Gastrocnemius medialis (tissue), 4 donors: ENCODE measurements at regions not wholly inside any gene's neighbourhood (a gene's known extent, or its start where the extent isn't known, plus 50 kb on each side); places are given as distances from the start of the nearest gene placed in this dataset.

Experiments
- ATAC-seq, 2 donors: fragments of 150-250 bp; one replicate each; pipeline ENCODE4 v1.9.1; 2016
- DNase-seq, 2 donors: peaks; one replicate each; pipeline ENCODE4 v3.0.0-alpha.2; 2019
- H3K27ac ChIP-seq, 4 donors: fragments of 200-600 bp; sonication (generic); 1 replicate in 1 of 4; 2 replicates in 3 of 4; pipeline ENCODE4 v1.5.1; 2016 to 2018; ENCODE audit warnings: mild to moderate bottlenecking in 2 of 4, moderate library complexity in 1 of 4
- H3K27me3 ChIP-seq, 3 donors: fragments of 200-600 bp; sonication (generic) in 2 of 3; 1 replicate in 1 of 3; 2 replicates in 2 of 3; pipeline versions ENCODE4 v1.5.1 to v1.6.0; 2016 to 2019; ENCODE audit warnings: mild to moderate bottlenecking in 1 of 3, moderate library complexity in 1 of 3
- H3K36me3 ChIP-seq, 2 donors: fragments of 200-600 bp; sonication (generic) in 1 of 2; one replicate each; pipeline ENCODE4 v1.5.1; 2017 to 2018
- H3K4me1 ChIP-seq, 2 donors: fragments of 200-600 bp; sonication (generic) in 1 of 2; one replicate each; pipeline ENCODE4 v1.5.1; 2016 to 2017; ENCODE audit warnings: mild to moderate bottlenecking in 2 of 2
- H3K4me3 ChIP-seq, 4 donors: fragments of 200-600 bp; sonication (generic) in 3 of 4; 1 replicate in 1 of 4; 2 replicates in 3 of 4; pipeline ENCODE4 v1.5.1; 2016 to 2019; ENCODE audit warnings: mild to moderate bottlenecking in 2 of 4
- H3K9me3 ChIP-seq, 3 donors: fragments of 200-600 bp; sonication (generic) in 2 of 3; 1 replicate in 1 of 3; 2 replicates in 2 of 3; pipeline ENCODE4 v1.5.1; 2016 to 2019
- CTCF ChIP-seq, 5 experiments: fragments of 450-650 bp in 3 of 5; fragments of 200-600 bp in 2 of 5; sonication (generic) in 2 of 5; IDR thresholded peaks in 4 of 5; conservative IDR thresholded peaks in 1 of 5; 1 replicate in 4 of 5; 2 replicates in 1 of 5; pipeline ENCODE4 v1.5.1; 2016 to 2019; ENCODE audit warnings: antibody characterized with exemption in 5 of 5, mild to moderate bottlenecking in 3 of 5, moderate library complexity in 3 of 5
- POLR2A ChIP-seq, 2 donors: fragments of 450-650 bp; IDR thresholded peaks; one replicate each; pipeline ENCODE4 v1.6.1; 2017; ENCODE audit warnings: antibody characterized with exemption in 2 of 2, mild to moderate bottlenecking in 2 of 2, moderate library complexity in 2 of 2
- in situ Hi-C, 4 donors: fragments of 200-750 bp; cut with MboI; loops; one replicate each; pipeline versions ENCODE4 v1.15.0 to v1.8.0; 2017; ENCODE audit warnings: low sequenced_read_pairs in 4 of 4
- intact Hi-C: fragments of 100-400 bp; cut with DNase I; formaldehyde crosslinking; loops from one replicate; pipeline ENCODE4 v1.15.1; 2023; ENCODE audit warnings: low total_unique reads

- Histone ChIP-seq H3K27ac (no peak overlapping the region), H3K4me3 (no peak overlapping the region), H3K9me3 (no peaks in the 10 kb centered on the region), H3K36me3 (no peaks in the 10 kb centered on the region), H3K27me3 (no peaks in the 10 kb centered on the region), H3K4me1 (no peaks in the 10 kb centered on the region)
- intact Hi-C loops, result no loop called here
- TF ChIP-seq CTCF (IDR thresholded peaks at IDR 0.05 in 4 of 5, conservative IDR thresholded peaks at IDR 0.05 in 1 of 5) (no peak), POLR2A (IDR thresholded peaks at IDR 0.05) (no peak)
- DNase-seq, result no peak
- in situ Hi-C loops, result no loop called here
- no peak for ATAC-seq
Measured at GRCh38 chr1:218809625-218810024, 364.1 kb upstream of the LYPLAL1 start.

GRCh38 chr1:218810306-218810705 lies 363.4 kb upstream of the LYPLAL1 start:
- TF ChIP-seq CTCF (IDR thresholded peaks at IDR 0.05 in 4 of 5, conservative IDR thresholded peaks at IDR 0.05 in 1 of 5) (no peak), POLR2A (IDR thresholded peaks at IDR 0.05) (no peak)
- no peak for ATAC-seq
- Histone ChIP-seq H3K36me3 (no peaks in the 10 kb centered on the region), H3K27ac (peak overlapping the region in 1 of 4 donors; percentile 52), H3K9me3 (no peaks in the 10 kb centered on the region), H3K27me3 (no peaks in the 10 kb centered on the region), H3K4me1 (no peaks in the 10 kb centered on the region), H3K4me3 (no peak overlapping the region)
- intact Hi-C loops, result no loop called here
- in situ Hi-C loops, result no loop called here
- DNase-seq, result no peak

- DNase-seq (no peak), ATAC-seq (peak; percentile 41 to 45)
- Histone ChIP-seq H3K27ac (peak overlapping the region in 1 of 4 donors; percentile 52), H3K27me3 (no peaks in the 10 kb centered on the region), H3K36me3 (no peaks in the 10 kb centered on the region), H3K9me3 (no peaks in the 10 kb centered on the region), H3K4me3 (no peak overlapping the region), H3K4me1 (no peaks in the 10 kb centered on the region)
- intact Hi-C loops (no loop called here), in situ Hi-C loops (no loop called here)
- TF ChIP-seq POLR2A (IDR thresholded peaks at IDR 0.05), result no peak
- no peak for TF ChIP-seq CTCF (IDR thresholded peaks at IDR 0.05 in 4 of 5, conservative IDR thresholded peaks at IDR 0.05 in 1 of 5)
Measured at GRCh38 chr1:218811497-218811896, 362.2 kb upstream of the LYPLAL1 start.

- no peaks in the 10 kb centered on the region for H3K9me3 ChIP-seq
- TF ChIP-seq CTCF (IDR thresholded peaks at IDR 0.05 in 4 of 5, conservative IDR thresholded peaks at IDR 0.05 in 1 of 5) (no peak), POLR2A (IDR thresholded peaks at IDR 0.05) (no peak)
- H3K4me3 ChIP-seq, result no peak overlapping the region
- no peak overlapping the region for H3K27ac ChIP-seq
- H3K4me1 ChIP-seq, result no peaks in the 10 kb centered on the region
- intact Hi-C loops (no loop called here), in situ Hi-C loops (no loop called here)
- no peak for DNase-seq
- H3K36me3 ChIP-seq, result no peaks in the 10 kb centered on the region
- no peaks in the 10 kb centered on the region for H3K27me3 ChIP-seq
- no peak for ATAC-seq
Measured at GRCh38 chr1:218812360-218812759, 361.3 kb upstream of the LYPLAL1 start.

DNA sequence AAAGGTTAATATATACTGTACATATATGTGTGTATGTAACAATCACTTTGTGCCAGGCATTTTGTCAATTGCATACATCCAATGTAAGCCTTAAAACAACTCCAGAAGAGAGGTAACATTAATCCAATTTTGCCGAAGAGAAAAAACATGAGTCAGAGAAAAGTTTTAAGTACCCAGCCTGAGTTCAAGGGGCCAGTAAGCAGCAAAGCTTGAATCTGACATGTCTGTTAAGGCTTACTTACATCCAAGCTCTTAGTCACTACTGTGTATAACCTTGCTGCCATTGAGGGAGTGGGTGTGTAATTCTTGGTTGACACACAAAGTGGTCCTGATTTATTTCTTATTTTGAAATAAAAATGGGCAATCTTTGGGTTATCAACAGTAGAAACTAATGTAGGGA lies 360.4 kb upstream of the LYPLAL1 start:
- intact Hi-C loops, result no loop called here
- no peak overlapping the region for H3K27ac ChIP-seq
- no peak overlapping the region for H3K4me3 ChIP-seq
- H3K27me3 ChIP-seq, result no peaks in the 10 kb centered on the region
- no peaks in the 10 kb centered on the region for H3K4me1 ChIP-seq
- no peaks in the 10 kb centered on the region for H3K36me3 ChIP-seq
- H3K9me3 ChIP-seq, result no peaks in the 10 kb centered on the region
- ATAC-seq (no peak), DNase-seq (no peak)
- TF ChIP-seq POLR2A (IDR thresholded peaks at IDR 0.05) (no peak), CTCF (IDR thresholded peaks at IDR 0.05 in 4 of 5, conservative IDR thresholded peaks at IDR 0.05 in 1 of 5) (no peak)
- in situ Hi-C loops, result no loop called here
